ENCODE measurements at regions not wholly inside any gene's neighbourhood (a gene's known extent, or its start where the extent isn't known, plus 50 kb on each side); places are given as distances from the start of the nearest gene placed in this dataset.
"Not testable (repeated sequence)": the region's sequence is repeated elsewhere in the genome, so short reads cannot be mapped to it uniquely, and the experiment has no call there.

DNA sequence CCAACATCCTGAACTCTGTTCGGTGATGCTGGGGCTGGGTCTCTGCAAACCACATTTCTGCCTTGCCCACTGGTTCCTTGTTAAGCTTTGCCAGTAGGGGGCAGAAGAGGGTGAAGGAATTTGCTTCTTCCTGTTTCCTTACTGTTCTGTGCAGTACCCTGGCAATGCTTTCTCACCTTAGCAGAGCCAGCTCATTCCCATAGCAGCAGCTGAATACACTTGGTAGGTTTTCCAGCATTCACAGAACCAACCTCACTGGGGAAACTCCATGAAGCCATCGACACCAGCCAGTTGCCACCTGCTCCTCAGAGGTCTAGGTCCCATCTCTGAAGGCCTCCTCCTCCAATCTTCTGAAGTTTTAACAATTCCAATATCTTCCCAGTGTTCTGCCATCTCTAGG is 308.4 kb downstream of the PDCD6IP start:
- no peak for DNase-seq (ENCODE audit: low read depth in 4 of 4, low spot score in 1 of 4)

DNA sequence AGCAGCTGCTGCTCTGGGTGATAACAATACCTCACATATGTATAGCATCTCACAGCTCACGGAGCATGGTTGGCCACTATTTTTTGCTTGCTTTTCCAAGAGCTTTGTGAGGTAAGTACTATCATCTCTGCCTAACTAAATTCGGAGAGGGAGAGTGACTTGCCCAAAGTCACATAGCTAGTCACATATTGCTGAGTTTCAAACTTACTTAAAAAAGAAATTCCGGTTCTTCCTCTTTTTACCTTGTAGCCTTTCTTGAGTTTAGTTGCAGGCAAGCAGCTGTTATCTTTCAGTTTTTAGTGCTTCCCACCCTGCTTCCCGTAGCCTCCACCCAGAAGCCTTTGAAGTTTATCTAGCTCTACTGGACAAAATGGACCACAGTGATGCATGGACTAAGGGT is 309.2 kb downstream of the PDCD6IP start:
- DNase-seq (ENCODE audit: low read depth in 4 of 4, low spot score in 1 of 4) = no peak

DNA sequence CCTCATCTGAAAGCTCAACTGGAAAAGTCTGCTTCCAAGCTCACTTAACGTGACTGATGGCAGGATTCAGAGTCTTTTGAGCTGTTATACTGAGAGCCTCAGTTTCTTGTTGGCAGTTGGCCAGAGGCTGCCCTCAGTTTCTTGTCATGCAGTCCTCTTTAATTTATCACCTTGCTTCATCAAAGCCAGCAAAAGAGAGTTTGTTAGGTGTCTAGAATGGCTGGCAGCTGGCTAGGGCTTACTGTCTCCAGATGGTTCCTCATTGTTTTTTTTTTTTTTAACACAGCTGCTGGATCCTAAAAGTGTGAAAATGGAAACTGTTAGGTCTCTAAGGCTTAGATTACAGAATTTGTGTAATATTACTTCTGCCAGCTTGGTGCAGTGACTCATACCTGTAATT is 310.6 kb downstream of the PDCD6IP start:
- DNase-seq (ENCODE audit: low read depth in 4 of 4, low spot score in 1 of 4) = no peak

DNA sequence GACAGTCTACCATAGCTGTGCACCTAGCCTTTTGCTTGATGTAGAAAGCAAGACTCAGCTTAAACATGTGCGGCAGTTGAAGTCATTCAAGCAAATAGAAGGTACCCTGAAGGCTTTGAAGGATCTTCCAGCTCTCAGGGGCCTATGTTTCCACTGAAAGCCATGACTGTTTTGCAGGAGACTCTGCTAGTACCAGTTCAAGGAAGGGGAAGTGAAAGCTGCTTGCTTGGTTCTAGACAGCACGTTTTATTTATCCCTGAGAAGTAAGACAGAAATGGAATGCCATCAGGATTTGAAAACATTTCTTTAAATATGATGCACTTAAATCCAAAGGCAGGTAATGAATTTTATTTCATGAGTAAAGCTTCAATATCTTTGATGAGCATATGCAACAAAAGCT is 311.4 kb downstream of the PDCD6IP start:
- DNase-seq (ENCODE audit: low read depth in 4 of 4, low spot score in 1 of 4) = no peak

DNA sequence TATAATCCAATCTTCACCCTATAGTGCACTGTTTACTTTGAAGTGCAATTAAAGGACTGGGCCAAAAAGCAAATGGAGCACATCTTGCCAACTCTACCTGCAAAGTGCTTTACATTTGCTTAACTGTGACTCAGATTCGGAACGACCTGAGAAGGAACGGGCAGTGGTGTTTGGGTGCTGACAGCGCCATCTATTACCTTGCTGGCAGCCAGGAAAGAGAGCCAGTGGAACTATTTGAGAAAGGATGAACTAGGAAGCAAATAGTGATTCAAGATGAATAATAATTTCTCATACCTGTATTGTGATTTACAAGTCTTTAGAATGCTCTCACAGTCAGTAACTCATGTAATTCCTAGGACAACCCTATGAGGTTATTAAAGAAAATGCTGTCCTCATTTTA is 312.9 kb downstream of the PDCD6IP start:
- no peak for DNase-seq (ENCODE audit: low read depth in 4 of 4, low spot score in 1 of 4)

DNA sequence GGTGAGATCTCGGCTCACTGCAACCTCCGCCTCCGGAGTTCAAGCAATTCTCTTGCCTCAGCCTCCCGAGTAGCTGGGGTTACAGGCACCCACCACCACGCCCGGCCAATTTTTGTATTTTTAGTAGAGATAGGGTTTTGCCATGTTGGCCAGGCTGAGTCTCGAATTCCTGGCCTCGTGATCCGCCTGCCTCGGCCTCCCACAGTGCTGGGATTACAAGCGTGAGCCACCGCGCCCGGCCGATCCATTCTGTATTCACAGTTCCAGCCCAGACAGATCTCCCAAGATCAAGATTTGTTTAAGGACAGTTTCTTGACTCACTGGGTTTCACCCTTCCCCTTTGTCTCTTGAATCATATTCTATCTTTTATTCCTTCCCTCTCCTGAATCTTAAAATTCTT is 313.8 kb downstream of the PDCD6IP start:
- not testable (repeated sequence) for DNase-seq (ENCODE audit: low read depth in 4 of 4, low spot score in 1 of 4)

DNA sequence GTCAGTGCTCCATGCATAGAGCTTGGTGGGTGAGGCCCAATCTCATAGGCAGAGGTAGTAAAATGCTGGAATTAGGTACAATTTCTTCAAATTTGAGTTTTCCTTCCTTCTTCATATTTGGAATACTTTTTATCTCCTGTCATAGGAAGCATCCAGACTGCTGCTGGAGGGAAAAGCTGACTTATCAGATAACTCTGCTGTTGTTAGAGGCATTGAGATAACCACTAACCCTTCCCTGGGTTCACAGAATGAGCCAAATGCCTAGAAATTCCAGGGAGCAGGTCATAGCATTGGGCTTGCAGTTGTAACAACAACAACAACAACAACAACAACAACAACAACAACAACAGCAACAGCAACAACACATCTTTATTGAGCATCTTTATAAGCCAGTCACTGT is 332.7 kb downstream of the PDCD6IP start:
- no peak for DNase-seq (ENCODE audit: low read depth in 4 of 4, low spot score in 1 of 4)

DNA sequence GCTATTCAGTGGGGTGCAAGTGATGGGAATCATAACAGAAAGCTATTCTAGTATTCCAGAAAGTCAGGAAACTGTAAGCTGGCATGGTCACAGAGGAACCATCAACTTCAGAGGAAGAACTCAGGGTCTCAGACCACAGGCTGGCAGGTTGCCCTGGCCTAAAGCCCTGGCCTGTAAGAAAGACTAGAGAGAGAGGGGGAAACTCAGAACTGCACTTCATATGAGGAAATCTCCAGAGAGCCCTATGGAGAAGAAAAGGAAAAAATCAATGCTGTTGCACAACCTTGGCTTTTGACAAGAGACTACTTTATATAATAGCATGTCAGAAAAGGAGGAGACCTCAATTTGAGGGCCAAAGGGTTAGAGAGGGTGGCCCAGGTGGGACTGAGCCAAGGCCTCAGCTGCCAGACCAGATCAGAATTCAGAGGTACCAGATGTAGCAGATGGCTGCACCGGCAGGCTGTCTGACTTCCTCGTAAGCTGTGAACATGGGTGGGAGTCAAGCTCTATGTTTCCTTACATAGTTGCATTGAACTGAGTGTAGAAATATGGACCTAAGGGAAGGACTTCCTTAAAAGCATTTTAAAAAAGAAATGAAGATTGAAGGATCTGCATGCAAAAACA is 333.8 kb downstream of the PDCD6IP start:
- DNase-seq (ENCODE audit: low read depth in 4 of 4, low spot score in 1 of 4) = no peak

DNA sequence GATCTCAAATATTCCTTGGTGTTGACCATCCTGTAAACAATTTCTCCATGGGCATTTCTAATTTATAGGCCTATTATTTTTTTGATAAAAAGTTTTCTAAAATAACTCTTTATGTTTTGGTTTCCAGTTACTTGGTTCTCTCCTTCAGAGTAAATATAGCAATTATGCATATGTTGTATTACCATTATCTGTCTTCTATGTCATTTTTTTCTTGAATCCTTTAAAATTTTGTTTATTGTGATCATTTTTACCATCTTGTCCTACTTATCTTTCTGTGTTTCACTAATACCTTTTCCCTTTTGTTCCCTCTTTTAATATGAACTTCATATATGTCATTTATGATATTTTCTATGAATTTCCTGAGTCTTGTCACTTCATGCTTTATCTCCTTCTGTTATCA is 341.1 kb downstream of the PDCD6IP start:
- DNase-seq (ENCODE audit: low read depth in 4 of 4, low spot score in 1 of 4) = no peak

DNA sequence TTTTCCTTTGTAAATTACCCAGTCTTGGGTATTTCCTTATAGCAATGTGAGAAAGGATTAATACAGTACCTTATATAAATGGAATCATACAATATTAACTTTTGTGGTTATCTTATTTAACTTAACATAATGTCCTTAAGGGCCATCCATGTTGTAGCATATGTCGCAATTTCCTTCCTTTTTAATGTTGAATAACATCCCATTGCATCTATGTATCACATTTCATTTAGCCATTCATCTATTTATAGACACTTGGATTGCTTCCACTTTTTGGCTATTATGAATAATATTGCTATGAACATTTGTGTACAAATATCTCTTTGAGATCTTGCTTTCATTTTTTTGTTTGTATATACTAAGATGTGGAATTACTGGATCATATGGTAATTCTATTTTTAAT is 342.2 kb downstream of the PDCD6IP start:
- DNase-seq (ENCODE audit: low read depth in 4 of 4, low spot score in 1 of 4) = no peak

DNA sequence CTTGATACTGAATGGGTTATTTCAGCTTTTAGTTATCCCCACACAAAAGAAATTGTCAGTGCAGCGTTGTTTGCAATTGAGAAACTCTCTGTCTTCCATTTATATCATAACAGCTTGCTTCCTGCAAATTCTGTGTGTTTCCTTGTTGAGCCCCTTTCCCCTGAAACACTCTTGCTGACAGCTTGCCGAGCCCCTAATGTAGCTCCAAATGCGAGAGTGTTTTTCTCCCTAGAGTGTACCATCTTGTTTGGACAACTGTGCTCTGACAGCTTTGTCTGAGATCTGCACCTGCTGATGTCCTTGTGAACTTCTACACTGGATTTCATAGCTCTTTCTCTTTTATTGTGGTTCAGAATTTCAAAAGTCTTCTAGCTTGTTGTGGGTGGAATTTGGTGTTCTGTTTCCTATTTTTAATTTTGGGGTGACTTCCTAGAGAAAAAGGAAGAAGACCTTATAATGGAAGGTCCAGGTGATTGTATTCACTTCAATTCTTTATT is 343.5 kb downstream of the PDCD6IP start:
- no peak for DNase-seq (ENCODE audit: low read depth in 4 of 4, low spot score in 1 of 4)

DNA sequence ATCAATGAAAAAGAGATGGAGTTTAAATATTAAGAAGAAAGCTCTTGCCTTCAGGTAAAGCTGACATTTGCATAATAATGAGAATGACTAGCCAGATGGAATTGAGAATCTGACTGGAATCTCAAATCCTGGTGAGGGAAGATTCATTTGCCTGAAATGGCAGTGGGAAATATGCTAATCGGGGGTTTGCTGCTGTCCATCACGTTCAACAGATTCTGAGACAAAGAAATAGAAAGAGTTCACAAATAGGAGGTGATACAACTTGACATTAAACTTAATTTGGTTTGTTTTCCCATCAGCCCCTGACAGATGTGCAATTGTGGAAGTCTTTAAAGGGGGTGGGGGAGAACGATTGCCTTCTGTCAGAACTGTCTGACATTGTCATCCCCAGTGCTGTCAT is 347.4 kb downstream of the PDCD6IP start:
- no peak for DNase-seq (ENCODE audit: low read depth in 4 of 4, low spot score in 1 of 4)

DNA sequence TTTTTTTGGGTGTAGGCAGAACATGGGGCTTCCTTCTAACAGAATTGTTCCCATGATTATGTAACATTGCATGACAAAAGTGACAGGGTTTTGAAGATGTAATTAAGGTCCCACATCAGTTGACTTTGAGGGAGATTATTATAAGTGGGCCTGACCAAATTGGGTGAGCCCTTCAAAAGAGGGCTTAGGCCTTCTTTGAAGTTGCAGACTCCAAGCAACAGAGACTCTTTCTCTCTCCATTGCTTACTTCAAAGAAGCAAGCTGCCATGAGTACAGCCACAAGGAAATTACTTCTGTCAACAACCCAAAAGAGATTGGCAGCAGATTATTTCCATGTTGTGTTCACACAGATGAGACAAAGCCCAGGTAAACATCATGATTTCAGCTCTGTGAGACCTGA is 348.2 kb downstream of the PDCD6IP start:
- no peak for DNase-seq (ENCODE audit: low read depth in 4 of 4, low spot score in 1 of 4)

DNA sequence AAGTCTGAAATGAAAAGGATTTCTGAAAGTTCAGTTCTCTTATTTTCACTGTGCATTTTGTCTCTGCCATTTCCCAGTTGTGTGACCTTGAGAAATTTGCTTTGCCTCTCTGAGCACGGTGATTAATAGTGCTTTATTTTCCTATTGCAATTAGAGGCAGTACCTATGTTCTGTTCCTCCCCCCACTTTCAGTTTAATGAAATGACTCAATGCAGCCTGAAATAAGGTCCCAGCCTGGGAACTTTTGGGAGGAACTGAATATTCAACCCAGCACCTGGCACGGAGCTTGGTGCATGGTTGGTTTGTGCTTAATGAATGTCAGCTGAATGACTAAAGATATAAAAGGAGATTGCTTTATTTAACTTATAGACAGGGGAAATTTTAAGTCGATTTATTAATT is 352.6 kb downstream of the PDCD6IP start:
- DNase-seq (ENCODE audit: low read depth in 4 of 4, low spot score in 1 of 4) = no peak

DNA sequence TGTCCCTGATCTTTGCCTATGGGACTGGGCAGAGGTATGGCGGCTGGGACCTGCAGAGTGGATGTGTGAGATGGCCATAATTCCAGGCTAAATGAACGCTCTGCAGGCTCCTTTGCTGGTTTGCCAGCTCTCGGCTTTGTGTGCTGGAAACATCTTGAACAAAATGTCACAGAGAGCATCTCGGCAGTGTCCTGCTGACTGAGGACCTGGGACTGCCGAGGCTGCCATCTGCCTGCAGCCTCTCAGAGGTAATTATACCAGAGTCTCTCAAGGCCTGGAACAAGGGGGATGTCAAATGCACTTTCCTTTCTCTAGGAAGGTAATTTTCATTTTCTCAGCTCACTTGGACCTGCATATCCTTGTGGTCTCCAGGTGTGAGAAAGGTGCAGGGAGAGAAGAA is 354.2 kb downstream of the PDCD6IP start:
- no peak for DNase-seq (ENCODE audit: low read depth in 4 of 4, low spot score in 1 of 4)

DNA sequence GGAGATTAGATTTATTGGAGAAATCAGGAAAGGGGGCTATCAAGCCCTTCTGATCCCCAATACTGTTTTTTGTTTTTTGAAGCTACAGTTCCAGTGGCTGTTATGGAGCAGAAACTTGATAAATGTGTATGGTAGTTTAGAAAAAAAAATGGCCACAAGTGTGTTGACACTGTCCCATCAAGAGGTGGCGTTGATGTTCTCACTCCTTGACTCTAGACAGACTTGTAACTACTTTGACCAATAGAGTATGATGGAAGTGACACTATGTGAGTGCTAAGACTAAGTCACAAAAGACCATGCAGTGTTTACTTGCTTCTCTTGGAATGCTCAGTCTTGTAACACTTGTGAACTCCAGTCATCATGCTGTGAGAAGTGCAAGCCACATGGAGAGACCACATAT is 356.7 kb downstream of the PDCD6IP start:
- no peak for DNase-seq (ENCODE audit: low read depth in 4 of 4, low spot score in 1 of 4)

DNA sequence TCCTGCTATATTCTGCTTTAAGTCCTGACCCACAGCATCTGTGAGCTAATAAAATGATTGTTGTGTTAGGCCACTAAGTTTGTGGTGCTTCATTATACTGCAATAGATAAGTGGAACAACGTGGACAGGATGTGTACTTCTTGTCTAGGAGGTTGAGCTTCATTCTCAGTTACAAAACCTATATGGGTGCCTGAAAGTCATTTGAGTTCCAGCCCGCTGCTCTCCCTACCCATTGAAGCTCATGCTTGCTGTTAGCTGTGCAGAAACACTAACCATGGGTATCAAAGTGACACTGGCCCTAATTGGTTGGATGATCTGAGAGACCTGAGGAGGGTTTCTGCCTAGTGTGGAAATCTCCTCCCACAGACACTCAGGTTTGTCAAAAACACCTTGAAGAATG is 357.2 kb downstream of the PDCD6IP start:
- DNase-seq (ENCODE audit: low read depth in 4 of 4, low spot score in 1 of 4) = no peak

DNA sequence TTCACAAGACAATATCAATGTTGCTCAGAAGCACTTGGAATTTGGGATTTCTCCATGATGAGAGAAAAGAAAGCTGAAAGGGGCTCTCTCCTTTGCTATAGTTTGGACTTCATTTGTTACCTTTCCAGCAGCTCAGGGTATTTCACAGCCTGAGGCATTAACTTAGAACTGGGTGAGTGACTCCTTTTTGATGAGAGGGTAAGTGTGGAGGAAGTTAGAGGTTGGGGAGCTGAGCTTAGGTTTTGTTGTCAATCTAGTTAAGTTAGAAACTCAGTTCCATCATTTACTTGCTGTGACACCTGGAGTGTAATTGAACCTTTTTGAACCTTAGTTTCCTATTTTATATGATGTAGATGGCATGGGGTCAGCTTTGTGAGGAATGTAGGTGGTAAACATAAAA is 359.1 kb downstream of the PDCD6IP start:
- no peak for DNase-seq (ENCODE audit: low read depth in 4 of 4, low spot score in 1 of 4)

DNA sequence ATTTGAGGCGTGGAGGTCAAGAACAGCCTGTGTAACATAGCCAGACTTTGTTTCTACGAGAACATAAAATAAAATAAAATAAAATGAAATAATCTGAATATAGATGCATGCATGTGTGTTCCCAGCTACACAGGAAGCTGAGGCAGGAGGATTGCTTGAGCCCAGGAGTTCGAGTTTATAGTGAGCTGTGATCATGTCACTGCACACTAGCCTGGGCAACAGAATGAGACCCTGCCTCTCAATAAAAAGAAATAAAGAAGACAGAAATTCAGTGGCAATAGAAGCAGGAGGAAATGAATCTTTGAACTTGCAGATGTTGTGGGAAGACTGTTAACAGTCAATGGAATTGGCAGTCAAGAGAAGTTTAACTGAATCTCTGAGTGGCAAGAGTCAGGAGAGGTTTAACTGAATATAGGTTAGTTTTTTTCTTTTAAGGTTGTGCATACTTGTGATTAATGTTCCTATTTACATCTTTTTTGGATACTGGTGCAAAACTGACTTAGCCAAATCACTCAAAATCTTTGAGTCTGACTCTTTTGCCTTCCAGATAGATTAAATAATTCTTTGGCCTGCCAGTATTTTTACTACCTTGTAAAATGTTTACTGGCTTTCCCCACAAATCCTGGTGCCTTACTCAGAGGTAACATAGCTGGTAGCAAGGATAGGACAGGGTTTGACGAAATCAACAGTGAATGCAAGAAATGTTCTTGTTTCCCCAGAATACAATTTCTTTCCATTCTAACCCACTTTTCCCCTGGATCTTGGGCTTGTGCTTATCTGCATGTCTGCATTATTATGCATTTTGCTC is 361.4 kb downstream of the PDCD6IP start:
- no peak for DNase-seq (ENCODE audit: low read depth in 4 of 4, low spot score in 1 of 4)

DNA sequence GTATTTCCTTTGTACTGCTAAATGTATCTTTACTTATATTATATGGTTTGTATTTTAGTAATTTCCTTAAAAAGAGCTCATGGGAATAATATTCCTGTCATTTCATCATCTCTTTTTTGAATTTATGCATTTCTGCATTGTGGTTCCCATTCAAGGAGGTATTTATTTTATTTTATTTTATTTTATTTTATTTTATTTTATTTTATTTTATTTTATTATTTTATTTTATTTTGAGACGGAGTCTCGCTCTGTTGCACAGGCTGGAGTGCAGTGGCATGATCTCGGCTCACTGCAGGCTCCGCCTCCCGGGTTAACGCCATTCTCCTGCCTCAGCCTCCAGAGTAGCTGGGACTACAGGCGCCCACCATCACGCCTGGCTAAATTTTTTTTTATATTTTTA is 371.2 kb downstream of the PDCD6IP start:
- not testable (repeated sequence) for DNase-seq (ENCODE audit: low read depth in 4 of 4, low spot score in 1 of 4)

DNA sequence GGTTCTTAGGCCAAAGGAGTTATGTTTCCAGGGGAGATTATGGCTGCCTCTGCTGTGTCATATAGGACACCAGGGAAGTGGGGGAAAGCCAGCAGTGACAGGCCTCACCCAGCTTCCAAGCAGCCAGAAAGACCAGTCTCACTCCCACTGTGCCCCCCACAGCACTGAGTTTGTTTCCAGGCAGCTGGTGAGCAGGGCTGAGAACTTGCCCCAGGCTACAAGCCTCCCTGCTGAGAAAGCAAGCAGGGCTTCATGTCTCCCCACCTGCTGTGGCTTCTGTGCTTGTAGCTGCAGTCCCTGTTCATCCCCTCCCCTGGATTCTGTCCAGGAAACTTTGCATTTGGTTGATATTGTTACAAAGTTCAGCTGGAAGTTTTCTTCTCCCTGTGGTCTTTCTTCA is 376.3 kb downstream of the PDCD6IP start:
- DNase-seq (ENCODE audit: low read depth in 4 of 4, low spot score in 1 of 4) = no peak

DNA sequence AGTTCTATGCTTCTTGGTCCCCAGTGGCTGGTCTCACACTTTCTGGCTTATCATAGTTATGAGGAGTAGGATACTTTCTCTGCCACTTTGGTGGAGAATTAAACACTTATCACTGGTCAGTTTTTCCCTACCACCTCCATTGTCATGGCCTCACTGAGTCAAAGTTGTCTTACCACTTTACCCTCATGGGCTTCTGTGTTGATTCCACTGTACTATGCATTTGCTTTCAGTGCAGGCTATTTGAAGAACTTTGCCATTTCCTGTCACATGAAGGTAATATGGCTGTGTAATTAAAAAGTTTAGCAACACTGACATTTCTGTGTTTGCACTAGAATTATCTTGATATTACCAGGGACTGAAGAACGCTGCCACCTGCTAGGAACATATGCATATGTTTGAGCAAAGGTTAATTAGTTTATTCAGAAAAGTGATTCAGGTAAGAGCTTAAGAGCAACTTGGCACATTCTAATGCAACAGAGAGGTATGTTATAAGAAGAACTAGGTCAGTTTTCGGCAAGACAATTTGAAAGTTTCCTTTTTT is 377.3 kb downstream of the PDCD6IP start:
- DNase-seq (ENCODE audit: low read depth in 4 of 4, low spot score in 1 of 4) = no peak

DNA sequence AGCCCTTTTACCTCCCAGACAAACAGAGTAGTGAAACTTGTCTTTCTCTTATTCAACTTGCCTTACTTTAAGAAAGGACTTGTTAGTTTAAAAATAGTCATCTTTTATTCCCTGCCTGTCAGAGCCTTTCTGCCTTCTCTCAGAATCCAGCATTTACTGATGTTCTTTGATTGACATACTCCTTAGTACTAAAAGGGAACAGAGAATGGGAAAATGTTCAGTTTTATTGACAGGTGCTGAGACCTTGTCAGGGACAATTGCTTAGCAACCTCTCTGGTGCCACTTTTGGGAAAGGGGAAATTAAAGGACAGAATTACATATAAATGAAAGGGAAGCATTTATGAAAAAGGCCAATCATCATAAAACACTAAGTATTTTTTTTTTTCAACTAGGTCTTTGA is 378.3 kb downstream of the PDCD6IP start:
- no peak for DNase-seq (ENCODE audit: low read depth in 4 of 4, low spot score in 1 of 4)
